Sigmoid colon (tissue), 4 donors: ENCODE measurements at regions not wholly inside any gene's neighbourhood (a gene's known extent, or its start where the extent isn't known, plus 50 kb on each side); places are given as distances from the start of the nearest gene placed in this dataset.

ENCODE experiments used
- CTCF ChIP-seq, 4 experiments: fragments of 450-650 bp in 3 of 4; fragments of 200-600 bp in 1 of 4; IDR thresholded peaks; one replicate each; pipeline ENCODE4 v1.5.1; 2016 to 2019; ENCODE audit warnings: antibody characterized with exemption in 4 of 4, mild to moderate bottlenecking in 3 of 4, moderate library complexity in 2 of 4
- EP300 ChIP-seq, 4 donors: sonication (generic); formaldehyde crosslinking; IDR thresholded peaks; one replicate each; pipeline ENCODE4 v1.6.1; 2017; ENCODE audit warnings: antibody characterized with exemption in 4 of 4
- POLR2A ChIP-seq, 2 donors: fragments of 450-650 bp; IDR thresholded peaks; one replicate each; pipeline ENCODE4 v1.6.1; 2016; ENCODE audit warnings: antibody characterized with exemption in 2 of 2, mild to moderate bottlenecking in 2 of 2, moderate library complexity in 2 of 2
- POLR2AphosphoS5 ChIP-seq, 4 donors: sonication (generic); formaldehyde crosslinking; IDR thresholded peaks; one replicate each; pipeline ENCODE4 v1.6.1; 2017; ENCODE audit warnings: antibody characterized with exemption in 4 of 4

GRCh38 chr7:41874201-41874785, 171.4 kb upstream of the INHBA start:
- no peak for TF ChIP-seq EP300 (IDR thresholded peaks at IDR 0.05)
- no peak for TF ChIP-seq CTCF (IDR thresholded peaks at IDR 0.05)
- TF ChIP-seq POLR2A (IDR thresholded peaks at IDR 0.05), result no peak
- no peak for TF ChIP-seq POLR2AphosphoS5 (IDR thresholded peaks at IDR 0.05)
